Left ventricle myocardium inferior (tissue), 1 donor: ENCODE measurements at regions not wholly inside any gene's neighbourhood (a gene's known extent, or its start where the extent isn't known, plus 50 kb on each side); places are given as distances from the start of the nearest gene placed in this dataset.

Source experiments
- DNase-seq: peaks from one replicate; pipeline ENCODE4 v3.0.0-alpha.2; 2020
- H3K27ac ChIP-seq: fragments of 200-600 bp; replicated peaks from 2 replicates; pipeline ENCODE4 v1.8.0; 2021
- H3K27me3 ChIP-seq: fragments of 200-600 bp; 2 replicates; pipeline ENCODE4 v1.8.0; 2021; ENCODE audit warnings: low read depth
- H3K36me3 ChIP-seq: fragments of 200-600 bp; 2 replicates; pipeline ENCODE4 v1.8.0; 2021
- H3K4me1 ChIP-seq: fragments of 200-600 bp; 2 replicates; pipeline ENCODE4 v1.8.0; 2021
- H3K4me3 ChIP-seq: fragments of 200-600 bp; 2 replicates; pipeline ENCODE4 v1.8.0; 2021; ENCODE audit warnings: mild to moderate bottlenecking, moderate library complexity
- H3K9me3 ChIP-seq: fragments of 200-600 bp; replicated peaks from 2 replicates; pipeline ENCODE4 v1.8.0; 2021
- intact Hi-C: fragments of 100-400 bp; cut with micrococcal nuclease; formaldehyde crosslinking; loops from one replicate; pipeline ENCODE4 v1.11.0; 2022
- TF ChIP-seq, protein P1 (sequence below): fragments of 200-600 bp; IDR thresholded peaks from 2 replicates; pipeline ENCODE4 v1.8.0; 2021; ENCODE audit warnings: antibody characterized with exemption, mild to moderate bottlenecking, borderline replicate concordance
- donor health status: DM: no; HTN: yes; CAD: no; lungs with severe emphysema.

DNA sequence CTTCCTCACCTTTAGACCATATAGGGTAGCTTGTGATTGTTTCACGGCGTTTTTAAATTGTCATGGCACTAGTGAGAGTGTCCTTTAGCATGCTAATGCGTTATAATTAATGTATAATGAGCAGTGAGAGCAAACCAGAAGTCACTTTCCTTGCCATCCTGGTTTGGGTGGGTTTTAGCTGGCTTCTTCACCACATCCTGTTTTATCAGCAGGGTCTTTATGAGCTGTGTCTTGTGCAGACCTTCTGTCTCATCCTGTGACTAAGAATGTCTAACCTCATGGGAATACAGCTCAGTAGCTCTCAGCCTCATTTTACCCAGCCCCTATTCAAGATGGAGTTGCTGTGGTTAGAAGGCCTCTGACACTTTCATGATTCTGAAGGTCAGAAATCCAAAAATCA, 370.9 kb upstream of the RBFOX1 start:
- no peaks in the 10 kb centered on the region for H3K4me1 ChIP-seq
- TF ChIP-seq, protein P1, sequence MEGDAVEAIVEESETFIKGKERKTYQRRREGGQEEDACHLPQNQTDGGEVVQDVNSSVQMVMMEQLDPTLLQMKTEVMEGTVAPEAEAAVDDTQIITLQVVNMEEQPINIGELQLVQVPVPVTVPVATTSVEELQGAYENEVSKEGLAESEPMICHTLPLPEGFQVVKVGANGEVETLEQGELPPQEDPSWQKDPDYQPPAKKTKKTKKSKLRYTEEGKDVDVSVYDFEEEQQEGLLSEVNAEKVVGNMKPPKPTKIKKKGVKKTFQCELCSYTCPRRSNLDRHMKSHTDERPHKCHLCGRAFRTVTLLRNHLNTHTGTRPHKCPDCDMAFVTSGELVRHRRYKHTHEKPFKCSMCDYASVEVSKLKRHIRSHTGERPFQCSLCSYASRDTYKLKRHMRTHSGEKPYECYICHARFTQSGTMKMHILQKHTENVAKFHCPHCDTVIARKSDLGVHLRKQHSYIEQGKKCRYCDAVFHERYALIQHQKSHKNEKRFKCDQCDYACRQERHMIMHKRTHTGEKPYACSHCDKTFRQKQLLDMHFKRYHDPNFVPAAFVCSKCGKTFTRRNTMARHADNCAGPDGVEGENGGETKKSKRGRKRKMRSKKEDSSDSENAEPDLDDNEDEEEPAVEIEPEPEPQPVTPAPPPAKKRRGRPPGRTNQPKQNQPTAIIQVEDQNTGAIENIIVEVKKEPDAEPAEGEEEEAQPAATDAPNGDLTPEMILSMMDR, result no peak
- no peak overlapping the region for H3K4me3 ChIP-seq
- DNase-seq, result no peak
- no peak overlapping the region for H3K27ac ChIP-seq
- no peaks in the 10 kb centered on the region for H3K9me3 ChIP-seq
- no peaks in the 10 kb centered on the region for H3K36me3 ChIP-seq
- H3K27me3 ChIP-seq, result peaks cover 2% of the 10 kb centered on the region
- intact Hi-C loops, result no loop called here

DNA sequence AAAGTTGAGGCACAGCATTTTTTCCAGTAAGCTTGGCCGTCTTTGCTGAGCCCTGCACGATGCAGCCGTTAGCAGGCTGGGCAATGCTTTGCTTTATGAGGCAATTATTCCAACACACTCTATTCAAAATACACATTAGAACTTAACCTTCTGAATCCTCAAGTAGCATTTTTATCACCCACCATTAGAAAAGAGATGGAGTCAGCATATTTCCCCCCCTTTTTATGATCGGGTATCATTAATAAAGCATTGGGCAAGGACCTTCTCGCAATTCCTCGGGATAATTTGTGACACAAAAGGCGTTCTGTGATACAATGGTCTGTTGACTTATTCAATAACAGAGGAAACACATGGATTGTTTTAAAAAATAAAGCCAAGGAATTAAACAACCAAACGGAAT, 374.5 kb upstream of the RBFOX1 start:
- TF ChIP-seq, protein P1, result no peak
- H3K36me3 ChIP-seq, result no peaks in the 10 kb centered on the region
- H3K27me3 ChIP-seq, result peaks cover 7% of the 10 kb centered on the region
- intact Hi-C loops, result no loop called here
- no peak overlapping the region for H3K27ac ChIP-seq
- H3K4me3 ChIP-seq, result no peak overlapping the region
- H3K4me1 ChIP-seq, result no peaks in the 10 kb centered on the region
- no peaks in the 10 kb centered on the region for H3K9me3 ChIP-seq
- DNase-seq, result no peak

DNA sequence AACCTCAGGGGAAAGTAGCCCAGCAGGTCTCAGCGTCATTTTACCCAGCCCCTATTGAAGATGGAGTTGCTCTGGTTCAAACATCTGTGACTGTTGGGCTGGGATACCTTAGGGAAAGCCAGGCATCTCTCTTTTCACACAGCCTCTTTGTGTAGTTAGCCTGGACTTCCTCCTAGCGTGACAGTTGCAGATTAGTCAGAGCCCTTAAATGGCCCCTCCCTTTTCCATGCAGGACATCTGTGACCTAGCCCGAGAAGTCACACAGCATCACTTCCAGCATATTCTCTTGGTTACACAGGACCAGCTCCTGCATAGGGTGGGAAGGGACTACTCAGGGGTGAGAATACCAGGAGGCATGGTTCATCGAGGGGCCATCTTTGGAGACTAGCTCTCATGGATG, 375.0 kb upstream of the RBFOX1 start:
- Histone ChIP-seq H3K27ac (no peak overlapping the region), H3K36me3 (no peaks in the 10 kb centered on the region), H3K4me3 (no peak overlapping the region), H3K4me1 (no peaks in the 10 kb centered on the region), H3K27me3 (peaks cover 7% of the 10 kb centered on the region), H3K9me3 (no peaks in the 10 kb centered on the region)
- DNase-seq, result no peak
- TF ChIP-seq, protein P1, result no peak
- intact Hi-C loops, result no loop called here

DNA sequence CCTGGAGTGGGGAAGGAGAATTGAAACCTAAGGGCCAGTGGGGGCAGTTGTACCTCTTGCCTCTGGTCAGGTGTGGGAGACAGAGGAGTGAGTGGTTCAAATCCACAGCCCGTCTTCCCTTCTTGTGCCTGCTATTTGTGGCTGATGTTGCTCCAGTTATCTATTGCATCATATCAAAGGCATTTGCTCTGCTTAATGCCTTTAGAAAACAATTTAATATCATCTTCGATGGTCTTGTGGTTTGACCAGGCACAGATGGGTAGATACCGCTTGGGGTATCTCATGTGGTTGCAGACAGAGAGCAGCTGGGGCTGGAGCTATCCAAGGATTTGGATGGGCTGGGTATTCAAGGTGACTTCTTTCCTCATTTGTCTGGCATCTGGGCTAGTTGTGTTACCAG, 376.1 kb upstream of the RBFOX1 start:
- intact Hi-C loops, result no loop called here
- Histone ChIP-seq H3K36me3 (no peaks in the 10 kb centered on the region), H3K27me3 (peaks cover 7% of the 10 kb centered on the region), H3K4me1 (no peaks in the 10 kb centered on the region), H3K4me3 (no peak overlapping the region), H3K27ac (no peak overlapping the region), H3K9me3 (no peaks in the 10 kb centered on the region)
- no peak for DNase-seq
- TF ChIP-seq, protein P1, result no peak

DNA sequence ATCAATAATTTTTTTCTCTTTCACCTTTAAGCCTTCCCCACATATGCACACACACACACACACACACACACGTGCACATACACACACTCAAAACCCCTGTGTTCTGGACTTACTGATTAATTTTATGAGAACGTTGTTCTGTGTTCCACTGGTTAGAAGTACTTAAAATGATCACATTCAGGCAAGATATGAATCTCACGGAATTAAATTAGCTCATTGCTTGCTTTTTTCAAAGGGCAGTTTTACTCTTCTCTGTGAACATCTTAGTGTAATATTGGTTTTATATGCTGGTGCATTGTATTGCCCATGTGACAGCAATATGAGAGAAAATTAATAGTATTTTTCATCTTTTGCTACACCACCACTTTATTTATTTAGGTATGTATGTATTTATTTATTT, 377.3 kb upstream of the RBFOX1 start:
- TF ChIP-seq, protein P1, result no peak
- Histone ChIP-seq H3K27me3 (peaks cover 7% of the 10 kb centered on the region), H3K4me3 (no peak overlapping the region), H3K27ac (no peak overlapping the region), H3K36me3 (no peaks in the 10 kb centered on the region), H3K9me3 (no peaks in the 10 kb centered on the region), H3K4me1 (no peaks in the 10 kb centered on the region)
- intact Hi-C loops, result no loop called here
- no peak for DNase-seq

DNA sequence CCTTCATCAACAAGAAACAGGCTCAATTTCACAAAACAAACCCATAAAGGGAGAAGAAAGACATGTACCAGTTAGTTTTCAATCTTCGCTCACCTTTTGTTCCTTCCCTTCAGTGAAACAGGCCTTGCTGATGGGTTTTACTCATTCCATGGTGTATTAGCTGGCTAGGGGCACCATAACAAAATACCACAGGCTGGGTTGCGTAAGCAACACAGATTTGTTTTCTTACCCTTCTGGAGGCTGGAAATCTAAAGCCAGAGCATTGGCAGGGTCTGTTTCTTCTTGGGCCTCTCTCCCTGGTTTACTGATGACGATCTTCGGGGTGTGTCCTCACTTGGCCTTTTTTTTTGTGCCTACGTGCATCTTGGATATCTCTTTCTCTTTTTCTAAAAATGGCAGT, 383.4 kb upstream of the RBFOX1 start:
- Histone ChIP-seq H3K9me3 (no peaks in the 10 kb centered on the region), H3K4me1 (no peaks in the 10 kb centered on the region), H3K27ac (no peak overlapping the region), H3K4me3 (no peak overlapping the region), H3K27me3 (no peaks in the 10 kb centered on the region), H3K36me3 (no peaks in the 10 kb centered on the region)
- intact Hi-C loops, result no loop called here
- TF ChIP-seq, protein P1, result no peak
- no peak for DNase-seq
